ENCODE measurements at regions not wholly inside any gene's neighbourhood (a gene's known extent, or its start where the extent isn't known, plus 50 kb on each side); places are given as distances from the start of the nearest gene placed in this dataset.

- TF ChIP-seq CTCF (IDR thresholded peaks at IDR 0.05 in 4 of 5, conservative IDR thresholded peaks at IDR 0.05 in 1 of 5) (no peak), POLR2A (IDR thresholded peaks at IDR 0.05) (no peak)
Measured at GRCh38 chr2:76128622-76129021, 417.9 kb upstream of the GCFC2 start.
